ENCODE measurements at regions not wholly inside any gene's neighbourhood (a gene's known extent, or its start where the extent isn't known, plus 50 kb on each side); places are given as distances from the start of the nearest gene placed in this dataset.

DNA sequence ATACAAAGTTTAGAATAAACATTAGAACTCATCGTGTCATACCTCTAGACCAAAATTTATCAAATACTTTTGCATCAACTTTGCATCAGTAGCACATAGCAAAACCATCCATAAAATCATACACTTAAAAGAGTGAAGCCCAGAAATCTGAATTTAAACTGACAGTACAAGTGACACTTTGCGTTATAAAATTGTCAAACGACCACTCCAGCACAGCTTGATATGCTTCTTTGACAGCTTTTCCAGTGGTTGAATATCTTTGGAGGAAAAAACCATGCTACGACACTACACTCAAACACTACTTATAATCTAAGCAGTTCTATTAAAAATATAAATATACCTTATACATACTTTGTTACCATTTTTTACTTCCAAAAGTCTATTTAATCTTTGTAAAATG, 1644.4 kb downstream of the STIM2 start:
- TF ChIP-seq, protein P1, sequence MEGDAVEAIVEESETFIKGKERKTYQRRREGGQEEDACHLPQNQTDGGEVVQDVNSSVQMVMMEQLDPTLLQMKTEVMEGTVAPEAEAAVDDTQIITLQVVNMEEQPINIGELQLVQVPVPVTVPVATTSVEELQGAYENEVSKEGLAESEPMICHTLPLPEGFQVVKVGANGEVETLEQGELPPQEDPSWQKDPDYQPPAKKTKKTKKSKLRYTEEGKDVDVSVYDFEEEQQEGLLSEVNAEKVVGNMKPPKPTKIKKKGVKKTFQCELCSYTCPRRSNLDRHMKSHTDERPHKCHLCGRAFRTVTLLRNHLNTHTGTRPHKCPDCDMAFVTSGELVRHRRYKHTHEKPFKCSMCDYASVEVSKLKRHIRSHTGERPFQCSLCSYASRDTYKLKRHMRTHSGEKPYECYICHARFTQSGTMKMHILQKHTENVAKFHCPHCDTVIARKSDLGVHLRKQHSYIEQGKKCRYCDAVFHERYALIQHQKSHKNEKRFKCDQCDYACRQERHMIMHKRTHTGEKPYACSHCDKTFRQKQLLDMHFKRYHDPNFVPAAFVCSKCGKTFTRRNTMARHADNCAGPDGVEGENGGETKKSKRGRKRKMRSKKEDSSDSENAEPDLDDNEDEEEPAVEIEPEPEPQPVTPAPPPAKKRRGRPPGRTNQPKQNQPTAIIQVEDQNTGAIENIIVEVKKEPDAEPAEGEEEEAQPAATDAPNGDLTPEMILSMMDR (IDR thresholded peaks at IDR 0.05; ENCODE audit: low read depth, low read length, poor library complexity, severe bottlenecking) = no peak
- TF ChIP-seq EZH2phosphoT487 (IDR thresholded peaks at IDR 0.05; ENCODE audit: borderline replicate concordance, low read length) = no peak

Measured in DOHH2 (cell line).